ENCODE measurements at regions not wholly inside any gene's neighbourhood (a gene's known extent, or its start where the extent isn't known, plus 50 kb on each side); places are given as distances from the start of the nearest gene placed in this dataset.

- TF ChIP-seq, protein P1, sequence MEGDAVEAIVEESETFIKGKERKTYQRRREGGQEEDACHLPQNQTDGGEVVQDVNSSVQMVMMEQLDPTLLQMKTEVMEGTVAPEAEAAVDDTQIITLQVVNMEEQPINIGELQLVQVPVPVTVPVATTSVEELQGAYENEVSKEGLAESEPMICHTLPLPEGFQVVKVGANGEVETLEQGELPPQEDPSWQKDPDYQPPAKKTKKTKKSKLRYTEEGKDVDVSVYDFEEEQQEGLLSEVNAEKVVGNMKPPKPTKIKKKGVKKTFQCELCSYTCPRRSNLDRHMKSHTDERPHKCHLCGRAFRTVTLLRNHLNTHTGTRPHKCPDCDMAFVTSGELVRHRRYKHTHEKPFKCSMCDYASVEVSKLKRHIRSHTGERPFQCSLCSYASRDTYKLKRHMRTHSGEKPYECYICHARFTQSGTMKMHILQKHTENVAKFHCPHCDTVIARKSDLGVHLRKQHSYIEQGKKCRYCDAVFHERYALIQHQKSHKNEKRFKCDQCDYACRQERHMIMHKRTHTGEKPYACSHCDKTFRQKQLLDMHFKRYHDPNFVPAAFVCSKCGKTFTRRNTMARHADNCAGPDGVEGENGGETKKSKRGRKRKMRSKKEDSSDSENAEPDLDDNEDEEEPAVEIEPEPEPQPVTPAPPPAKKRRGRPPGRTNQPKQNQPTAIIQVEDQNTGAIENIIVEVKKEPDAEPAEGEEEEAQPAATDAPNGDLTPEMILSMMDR (conservative IDR thresholded peaks at IDR 0.05 in 1 of 2, IDR thresholded peaks at IDR 0.05 in 1 of 2; ENCODE audit: extremely low read depth in 1 of 2, insufficient read depth in 1 of 2, low read depth in 1 of 2, low read length in 2 of 2) = no peak
- TF ChIP-seq EZH2 (IDR thresholded peaks at IDR 0.05; ENCODE audit: borderline replicate concordance, low read length) = no peak
These were observed 53.1 kb downstream of the CYRIA start for GRCh38 chr2:16612490-16612889.
